IPS-NIHi7 (cell line): ENCODE measurements at regions not wholly inside any gene's neighbourhood (a gene's known extent, or its start where the extent isn't known, plus 50 kb on each side); places are given as distances from the start of the nearest gene placed in this dataset.

Experiments used
- DNase-seq: peaks from one replicate; pipeline ENCODE4 v3.0.0; 2012; ENCODE audit warnings: mixed read lengths; ENCODE audit errors: extremely low spot score

GRCh38 chr4:123455360-123455759 is 58.8 kb downstream of the SPRY1 start:
- DNase-seq: no peak

DNA sequence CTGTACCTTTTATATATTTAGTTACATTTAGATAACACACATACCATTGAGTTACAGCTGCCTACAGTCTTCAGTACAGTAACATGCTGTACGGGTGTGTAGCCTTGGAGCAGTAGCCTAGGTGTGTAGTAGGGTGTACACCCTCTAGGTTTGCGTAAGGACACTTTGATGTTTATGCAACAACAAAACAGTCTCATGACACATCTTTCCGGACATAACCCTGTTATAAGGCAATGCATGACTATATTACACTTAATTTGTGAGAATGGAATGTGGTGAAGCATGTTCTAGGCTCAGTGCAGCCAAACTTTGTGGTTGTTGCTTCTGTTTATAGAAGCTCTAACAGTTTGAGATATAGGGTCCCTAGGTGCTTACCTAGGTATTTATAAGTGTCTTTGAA is 65.4 kb downstream of the SPRY1 start:
- DNase-seq: no peak

DNA sequence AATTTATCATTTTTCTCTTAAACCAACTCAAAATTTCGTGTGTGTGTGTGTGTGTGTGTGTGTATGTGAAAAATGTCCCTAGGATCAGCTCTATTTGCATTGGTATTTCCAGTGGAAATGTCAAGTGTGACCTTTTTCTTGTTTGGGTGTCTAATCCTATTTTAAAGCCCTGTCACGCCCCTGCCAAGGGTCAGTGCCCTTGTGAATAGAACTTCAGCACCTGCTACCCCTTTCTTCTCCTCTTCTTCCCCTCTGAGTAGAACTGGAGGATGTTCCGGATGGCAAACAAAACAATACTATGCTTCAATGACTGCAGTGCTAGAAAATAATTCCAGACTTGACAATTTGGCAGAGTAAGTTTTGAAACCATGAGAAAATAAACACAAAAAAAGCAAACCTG is 67.3 kb downstream of the SPRY1 start:
- DNase-seq: no peak

DNA sequence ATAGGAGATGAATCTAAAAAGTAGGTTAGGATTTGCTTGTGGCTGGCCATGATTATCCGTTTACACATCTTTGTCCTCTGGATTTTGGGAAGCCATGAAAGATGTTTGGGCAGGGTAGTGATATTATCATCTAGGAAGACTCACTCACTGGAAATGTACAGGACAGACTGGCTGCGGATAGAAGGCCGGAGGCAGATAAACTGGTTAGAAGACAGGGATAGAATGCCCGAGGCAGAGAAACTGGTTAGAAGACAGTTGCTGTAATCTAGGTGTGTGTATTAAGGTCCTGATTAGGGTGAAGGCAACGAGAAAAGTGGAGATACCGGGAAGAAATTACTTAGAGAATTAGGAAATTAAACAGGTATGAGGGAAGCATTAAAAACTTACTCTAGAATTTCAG is 68.8 kb downstream of the SPRY1 start:
- no peak for DNase-seq

DNA sequence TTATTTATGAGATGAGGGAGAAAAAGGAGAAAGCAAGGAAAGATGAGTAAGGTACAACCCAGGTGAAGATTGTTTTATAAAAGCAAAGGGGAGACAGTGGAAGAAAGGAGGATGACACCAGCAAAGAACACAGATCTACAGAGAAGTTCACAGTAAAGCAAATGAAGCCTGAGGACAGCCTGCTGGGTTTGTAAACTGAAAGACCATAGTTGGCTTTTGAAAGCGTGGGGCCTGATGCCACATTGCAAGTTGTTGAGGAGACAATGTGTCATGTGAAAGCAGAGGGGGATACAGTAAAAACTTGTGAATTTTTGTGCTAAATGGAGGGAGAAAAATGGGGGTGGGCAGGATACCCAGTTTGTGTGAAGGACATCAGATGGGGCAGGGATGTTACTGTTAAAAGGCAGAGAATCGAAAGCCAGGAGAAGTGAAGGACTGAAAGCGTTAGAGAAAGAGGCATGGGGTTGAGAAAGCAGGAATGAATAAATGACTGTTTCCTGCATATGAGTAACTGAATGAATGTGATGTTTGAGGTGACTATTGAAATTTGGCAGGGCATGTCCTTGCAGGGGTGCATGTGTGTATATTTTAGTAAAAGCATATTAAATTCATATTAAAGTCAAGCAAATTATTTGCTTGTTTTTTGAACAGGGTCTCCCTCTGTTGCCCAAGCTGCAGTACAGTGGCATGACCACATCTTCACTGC is 69.6 kb downstream of the SPRY1 start:
- DNase-seq: no peak

DNA sequence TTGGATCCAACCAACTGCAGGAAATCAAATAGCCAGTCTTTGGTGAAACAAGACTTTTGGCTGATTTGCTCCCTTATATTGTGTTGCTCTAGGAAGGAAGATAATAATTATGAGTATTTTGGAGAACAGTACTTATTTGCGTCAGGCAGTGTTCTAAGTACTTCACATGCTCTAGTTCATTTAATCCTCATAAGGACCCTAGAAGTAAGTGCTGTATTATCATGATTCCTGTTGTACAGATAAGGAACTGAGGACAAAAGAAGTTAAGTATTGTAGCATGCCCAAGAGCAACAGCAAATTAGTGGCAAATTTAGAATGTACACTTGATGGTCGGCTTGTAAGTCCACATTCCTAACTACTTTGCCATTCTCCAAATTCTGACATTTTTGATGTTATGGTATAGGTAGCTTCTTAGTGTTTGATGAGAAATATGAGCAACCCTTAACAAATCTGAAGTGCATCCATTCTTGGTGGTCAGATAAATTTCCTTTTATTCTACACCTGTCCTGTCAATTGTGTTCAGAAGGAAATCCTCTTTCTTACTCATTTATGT is 72.0 kb downstream of the SPRY1 start:
- no peak for DNase-seq

DNA sequence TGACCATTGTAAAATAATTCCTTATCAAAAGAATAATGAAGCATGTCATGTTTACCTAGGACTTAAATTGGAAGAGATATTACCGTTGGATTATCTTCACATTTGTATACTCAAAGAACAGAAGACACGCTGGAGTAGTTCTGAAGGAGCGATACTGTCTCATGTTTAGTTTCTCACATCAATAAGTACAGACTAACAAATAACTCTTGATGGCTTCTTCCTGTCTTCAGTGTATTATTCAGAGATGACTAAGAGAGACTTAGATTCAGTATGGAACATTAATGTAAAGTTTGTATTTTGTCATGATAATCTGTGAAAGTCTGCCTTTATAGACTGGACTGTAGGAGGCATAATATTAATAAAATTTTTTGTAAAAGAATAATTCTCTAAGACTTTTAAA is 72.7 kb downstream of the SPRY1 start:
- DNase-seq: no peak

- DNase-seq: no peak
These were observed 73.1 kb downstream of the SPRY1 start for GRCh38 chr4:123469696-123470095.

GRCh38 chr4:123470640-123471039 is 74.0 kb downstream of the SPRY1 start:
- DNase-seq: no peak

DNA sequence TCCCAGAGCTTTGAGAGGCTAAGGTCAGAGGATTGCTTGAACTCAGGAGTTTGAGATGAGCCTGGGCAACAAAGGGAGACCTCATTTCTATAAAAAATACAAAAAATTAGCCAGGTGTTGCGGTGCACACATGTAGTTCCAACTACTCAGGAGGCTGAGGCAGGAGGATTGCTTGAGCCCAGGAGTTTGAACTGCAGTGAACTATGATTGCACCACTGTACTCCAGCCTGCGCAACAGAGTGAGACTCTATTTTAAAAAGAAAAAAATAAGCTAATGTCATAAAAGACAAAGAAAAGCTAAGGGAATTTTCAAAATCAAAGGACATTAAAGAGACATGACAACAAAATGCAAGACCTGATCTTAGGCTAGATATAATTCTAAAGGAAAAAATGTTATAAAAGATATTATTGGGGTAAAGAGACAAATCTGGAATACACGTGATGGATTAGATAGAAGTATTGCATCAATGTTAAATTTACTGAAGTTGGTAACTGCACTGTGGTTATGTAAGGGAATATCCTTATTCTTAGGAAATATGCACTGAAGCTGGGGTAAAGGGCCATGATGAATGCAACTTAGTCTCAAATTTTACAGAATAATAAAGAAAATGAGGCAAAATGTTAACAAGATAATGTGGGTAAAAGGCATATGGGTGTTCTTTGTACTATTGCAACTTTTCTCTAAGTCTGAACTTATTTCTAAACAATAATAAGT is 75.2 kb downstream of the SPRY1 start:
- no peak for DNase-seq

GRCh38 chr4:123474817-123475216 is 78.2 kb downstream of the SPRY1 start:
- no peak for DNase-seq

- DNase-seq: no peak
These were observed 79.5 kb downstream of the SPRY1 start for GRCh38 chr4:123476089-123476488.

GRCh38 chr4:123477711-123478209 is 81.2 kb downstream of the SPRY1 start:
- no peak for DNase-seq

DNA sequence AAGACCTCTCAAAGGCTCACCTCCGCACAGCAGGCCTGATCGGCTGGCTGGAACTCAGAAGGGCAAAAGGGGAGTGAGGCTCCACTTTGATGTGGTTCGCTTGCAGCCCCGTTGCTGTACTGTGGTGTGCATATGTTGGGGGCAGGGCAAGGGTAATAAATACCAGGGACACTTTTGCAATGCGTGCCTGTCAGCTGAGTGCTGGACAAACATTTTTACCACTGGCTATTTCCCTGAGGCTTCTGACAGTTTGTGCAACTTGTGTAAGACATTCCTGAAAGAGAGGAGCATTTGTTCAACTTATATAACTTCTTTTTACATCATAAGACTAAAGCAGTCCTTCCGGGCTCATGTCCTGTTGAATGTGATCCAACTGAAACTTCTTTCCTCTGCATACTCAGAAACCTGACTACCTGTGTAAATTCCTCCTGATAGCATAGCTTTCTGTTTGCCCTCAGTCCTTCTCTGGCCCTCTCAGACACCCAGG is 82.3 kb downstream of the SPRY1 start:
- peak; percentile 33 for DNase-seq

GRCh38 chr4:123479944-123480343 is 83.3 kb downstream of the SPRY1 start:
- DNase-seq: no peak

GRCh38 chr4:123480706-123481418 is 84.3 kb downstream of the SPRY1 start:
- no peak for DNase-seq

DNA sequence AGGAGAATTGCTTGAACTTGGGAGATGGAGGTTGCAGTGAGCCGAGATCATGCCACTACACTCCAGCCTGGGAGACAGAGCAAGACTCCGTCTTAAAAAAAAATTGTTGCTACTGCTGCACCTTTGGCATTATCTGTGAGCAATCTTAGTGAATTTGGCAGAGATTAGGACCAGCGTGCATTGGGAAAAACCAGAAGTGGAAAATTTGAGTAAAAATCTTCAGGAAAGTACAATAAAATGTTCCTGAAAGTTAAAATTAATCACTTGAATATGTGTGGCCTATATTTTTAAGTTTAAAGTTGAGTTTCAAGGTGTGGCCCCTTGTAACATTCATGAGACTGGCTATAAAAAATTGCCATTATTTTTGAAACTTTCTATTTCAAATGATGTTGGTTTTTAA is 85.1 kb downstream of the SPRY1 start:
- DNase-seq: no peak

- no peak for DNase-seq
These were observed 87.8 kb downstream of the SPRY1 start for GRCh38 chr4:123484291-123484926.

DNA sequence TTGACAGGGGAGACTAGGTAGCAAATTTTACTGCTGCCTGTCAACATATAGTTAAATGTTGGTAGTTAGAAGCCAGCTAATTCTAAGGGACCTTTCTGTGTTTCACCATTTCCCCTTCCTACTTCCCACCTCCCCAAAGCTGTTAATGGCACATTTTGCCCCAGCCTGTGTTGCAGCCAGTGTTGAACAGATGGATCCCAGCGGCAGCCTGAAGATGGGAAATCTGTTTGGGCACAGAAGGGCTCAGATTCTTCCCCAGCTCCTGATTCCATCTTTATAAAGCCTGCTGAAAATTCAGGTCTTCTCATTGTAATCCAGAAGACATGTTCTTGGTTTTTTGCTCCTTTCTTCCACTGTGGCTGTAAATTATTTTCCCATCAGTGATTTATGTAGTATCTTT is 89.0 kb downstream of the SPRY1 start:
- DNase-seq: no peak

DNA sequence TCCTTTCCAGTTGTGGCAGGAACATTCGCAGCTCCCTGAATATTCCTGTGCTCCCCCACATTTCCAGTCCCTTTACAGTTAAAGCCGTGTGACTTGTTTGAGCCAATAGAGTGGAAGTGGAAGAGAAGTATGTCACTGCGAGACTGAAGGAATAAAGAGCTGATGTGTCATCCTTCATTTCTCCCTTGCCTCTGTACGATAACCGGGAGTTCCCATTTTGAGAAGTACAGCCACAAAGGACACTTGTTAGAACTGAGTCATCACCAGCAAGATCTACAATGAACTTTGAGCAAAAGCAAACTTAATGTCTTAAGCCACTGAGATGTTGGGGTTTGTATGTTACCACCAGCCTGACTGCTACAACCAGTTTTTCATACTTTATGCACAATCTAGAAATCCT is 92.3 kb downstream of the SPRY1 start:
- no peak for DNase-seq

DNA sequence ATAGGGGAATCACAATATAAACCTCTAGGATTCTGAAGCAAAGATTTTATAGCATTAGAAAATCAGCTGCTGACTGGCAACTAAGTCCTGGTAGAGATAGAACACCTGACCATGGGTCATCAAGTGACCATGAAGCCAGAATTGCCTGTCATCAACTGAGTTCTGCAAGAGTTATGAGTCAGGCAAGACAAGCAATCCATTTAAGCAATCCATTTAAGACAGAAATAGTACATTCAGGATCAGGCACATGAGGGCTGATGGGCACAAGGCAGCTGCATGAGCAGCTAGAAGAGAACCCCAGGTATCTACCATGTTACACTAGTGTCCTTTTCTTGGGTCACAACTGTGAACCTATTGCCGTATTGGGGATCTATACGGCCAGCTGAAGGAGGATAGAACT is 98.9 kb downstream of the SPRY1 start:
- DNase-seq: no peak

DNA sequence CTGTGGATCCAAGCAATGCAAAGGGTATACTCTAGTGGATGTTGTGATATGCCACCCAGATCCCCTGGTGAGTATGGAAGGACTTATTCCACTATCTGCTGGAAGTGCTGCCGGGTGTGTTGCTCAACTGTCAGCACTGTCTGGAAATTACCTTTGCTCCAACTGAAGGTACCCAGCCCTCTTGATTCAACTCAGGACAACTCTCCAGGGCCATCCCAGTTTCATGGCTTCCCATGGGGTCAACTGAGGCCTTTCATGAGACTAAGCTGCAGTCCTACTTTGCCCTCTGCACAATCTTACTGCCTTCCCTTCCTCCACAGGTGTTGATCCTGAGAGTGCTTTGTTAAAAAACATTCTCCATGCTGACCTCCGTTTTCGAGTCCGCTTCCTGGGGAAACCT is 99.8 kb downstream of the SPRY1 start:
- DNase-seq: no peak
